ENCODE measurements at regions not wholly inside any gene's neighbourhood (a gene's known extent, or its start where the extent isn't known, plus 50 kb on each side); places are given as distances from the start of the nearest gene placed in this dataset.

- DNase-seq (ENCODE audit: low read depth) = peak; percentile 6
- H3K4me3 ChIP-seq (ENCODE audit: low read depth, low read length) = no peak overlapping the region
- no peak for TF ChIP-seq CTCF (conservative IDR thresholded peaks at IDR 0.05; ENCODE audit: low read depth, low read length)
These were observed 180.3 kb upstream of the ROBO2 start for GRCh38 chr3:76859596-76859995.

GRCh38 chr3:76864355-76864754 is 175.5 kb upstream of the ROBO2 start:
- H3K4me3 ChIP-seq (ENCODE audit: low read depth, low read length) = no peak overlapping the region
- DNase-seq (ENCODE audit: low read depth) = no peak
- no peak for TF ChIP-seq CTCF (conservative IDR thresholded peaks at IDR 0.05; ENCODE audit: low read depth, low read length)

- DNase-seq (ENCODE audit: low read depth) = no peak
- no peak for TF ChIP-seq CTCF (conservative IDR thresholded peaks at IDR 0.05; ENCODE audit: low read depth, low read length)
These were observed 173.0 kb upstream of the ROBO2 start for GRCh38 chr3:76866729-76867408.

GRCh38 chr3:76869726-76870384 is 170.0 kb upstream of the ROBO2 start:
- TF ChIP-seq CTCF (conservative IDR thresholded peaks at IDR 0.05; ENCODE audit: low read depth, low read length) = no peak
- DNase-seq (ENCODE audit: low read depth) = no peak
- H3K4me3 ChIP-seq (ENCODE audit: low read depth, low read length) = no peak overlapping the region

More at GRCh38 chr3:76866729-76867408, 173.0 kb upstream of the ROBO2 start:
- H3K4me3 ChIP-seq (ENCODE audit: low read depth, low read length) = no peak overlapping the region

- H3K4me3 ChIP-seq (ENCODE audit: low read depth, low read length) = no peak overlapping the region
- no peak for DNase-seq (ENCODE audit: low read depth)
- no peak for TF ChIP-seq CTCF (conservative IDR thresholded peaks at IDR 0.05; ENCODE audit: low read depth, low read length)
These were observed 168.2 kb upstream of the ROBO2 start for GRCh38 chr3:76871655-76872054.

GRCh38 chr3:76872999-76873398 is 166.9 kb upstream of the ROBO2 start:
- TF ChIP-seq CTCF (conservative IDR thresholded peaks at IDR 0.05; ENCODE audit: low read depth, low read length) = no peak
- no peak overlapping the region for H3K4me3 ChIP-seq (ENCODE audit: low read depth, low read length)
- DNase-seq (ENCODE audit: low read depth) = no peak
